GM21576 (cell line): ENCODE measurements at regions not wholly inside any gene's neighbourhood (a gene's known extent, or its start where the extent isn't known, plus 50 kb on each side); places are given as distances from the start of the nearest gene placed in this dataset.
"Not testable (repeated sequence)": the region's sequence is repeated elsewhere in the genome, so short reads cannot be mapped to it uniquely, and the experiment has no call there.

Experiments
- ATAC-seq: cut with Tn5 transposase; IDR thresholded peaks from one replicate; pipeline ENCODE4 v1.9.1; 2021; ENCODE audit warnings: mild to moderate bottlenecking, moderate library complexity; ENCODE audit not compliant: unreplicated experiment

DNA sequence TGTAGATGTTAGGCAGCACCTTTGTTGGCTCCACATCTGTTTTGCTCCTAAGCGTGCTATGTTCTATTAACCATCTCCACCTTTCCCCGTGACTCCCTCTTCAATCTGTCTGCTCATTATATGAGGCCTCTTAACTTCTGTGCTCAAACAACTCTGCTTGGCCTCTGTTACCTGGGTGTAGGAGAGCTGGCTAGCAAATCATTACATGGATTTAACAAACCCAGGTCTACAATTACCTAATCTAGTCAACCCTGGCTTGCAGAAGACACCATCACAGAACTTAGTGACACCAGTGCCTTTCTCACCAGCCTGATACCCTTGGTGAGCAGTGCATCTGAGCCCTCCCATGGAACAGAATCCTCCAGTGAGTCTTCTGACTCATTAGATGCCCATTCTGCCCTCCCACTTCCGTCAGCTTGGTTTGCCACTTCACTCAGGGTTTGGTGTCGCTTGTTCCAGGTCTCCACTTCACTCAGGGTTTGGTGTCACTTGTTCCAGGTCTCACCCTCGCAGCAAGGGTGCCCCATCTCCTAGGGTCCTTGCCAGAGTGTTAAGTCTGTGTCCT is 92.0 kb upstream of the KIF26B start:
- ATAC-seq, result no peak

DNA sequence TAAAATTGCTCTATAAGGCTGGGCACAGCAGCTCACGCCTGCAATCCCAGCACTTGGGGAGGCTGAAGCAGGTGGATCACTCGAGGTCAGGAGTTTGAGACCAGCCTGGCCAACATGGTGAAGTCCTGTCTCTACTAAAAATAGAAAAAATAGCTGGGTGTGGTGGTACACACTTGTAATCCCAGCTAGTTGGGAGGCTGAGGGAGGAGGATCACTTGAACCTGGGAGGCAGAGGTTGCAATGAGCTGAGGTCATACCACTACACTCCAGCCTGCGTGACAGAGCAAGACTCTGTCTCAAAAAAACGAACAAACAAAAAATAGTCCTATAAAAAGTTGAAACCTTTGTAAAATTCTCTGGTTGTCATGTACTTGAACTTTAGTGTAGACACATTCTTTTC is 93.0 kb upstream of the KIF26B start:
- not testable (repeated sequence) for ATAC-seq

DNA sequence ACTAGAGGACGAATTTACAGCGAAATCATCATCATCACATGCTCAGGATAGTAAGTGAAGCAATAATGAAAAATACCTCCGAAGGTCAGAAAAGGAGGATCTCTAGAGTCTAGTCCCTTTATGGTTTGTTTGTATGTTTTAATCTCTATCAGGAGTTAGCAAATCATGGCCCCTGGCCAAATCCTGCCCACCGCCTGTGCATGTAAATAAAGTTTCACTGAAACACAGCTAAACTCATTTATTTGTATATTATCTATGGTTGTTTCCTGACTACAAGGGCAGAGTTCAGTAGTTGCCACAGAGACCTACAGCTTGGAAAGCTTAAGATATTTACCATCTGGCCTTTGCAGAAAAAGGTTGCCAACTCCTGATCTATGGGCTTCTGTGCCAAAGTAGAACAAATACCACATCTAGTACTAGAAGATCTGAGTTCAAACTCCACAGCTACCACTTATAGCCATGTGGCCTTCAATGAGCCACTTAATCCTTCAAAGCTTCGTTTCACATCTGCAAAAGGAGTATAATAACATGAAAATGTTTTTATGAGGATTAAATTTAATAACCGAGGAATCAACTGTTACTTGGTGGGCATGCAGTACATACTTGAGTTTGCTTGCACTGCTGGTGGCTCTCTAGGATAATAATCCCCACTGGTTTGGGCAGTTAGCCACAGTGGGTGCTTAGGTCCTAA is 94.0 kb upstream of the KIF26B start:
- ATAC-seq, result no peak

DNA sequence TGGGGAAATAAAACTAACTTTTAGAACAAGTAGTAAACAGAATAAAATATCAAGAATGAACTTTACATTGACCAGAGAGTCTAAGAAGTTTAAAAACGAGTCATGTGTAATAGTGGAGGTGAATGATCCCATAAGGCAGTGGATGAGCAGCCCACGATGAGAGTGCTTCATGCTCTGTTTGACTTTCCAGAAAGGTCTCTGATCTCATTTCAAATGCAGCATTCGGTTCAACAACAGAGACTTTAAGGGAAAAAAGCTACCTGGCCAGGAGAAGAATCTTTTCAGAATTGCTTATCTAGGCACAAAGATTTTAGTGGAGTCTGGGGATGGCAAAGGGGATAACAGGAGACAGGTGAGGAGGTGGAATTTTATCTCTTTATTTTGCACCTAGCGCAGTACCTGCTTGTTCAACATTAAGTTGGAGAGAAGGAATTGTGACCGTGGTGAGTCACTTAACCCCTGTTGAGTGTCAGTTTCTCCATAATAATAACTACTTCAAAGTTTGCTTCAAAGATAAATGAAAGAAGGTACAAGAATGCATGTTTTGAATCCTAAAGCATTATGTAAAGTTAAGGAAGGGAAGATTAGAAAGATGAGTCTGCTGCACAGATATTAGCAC is 94.9 kb upstream of the KIF26B start:
- no peak for ATAC-seq

DNA sequence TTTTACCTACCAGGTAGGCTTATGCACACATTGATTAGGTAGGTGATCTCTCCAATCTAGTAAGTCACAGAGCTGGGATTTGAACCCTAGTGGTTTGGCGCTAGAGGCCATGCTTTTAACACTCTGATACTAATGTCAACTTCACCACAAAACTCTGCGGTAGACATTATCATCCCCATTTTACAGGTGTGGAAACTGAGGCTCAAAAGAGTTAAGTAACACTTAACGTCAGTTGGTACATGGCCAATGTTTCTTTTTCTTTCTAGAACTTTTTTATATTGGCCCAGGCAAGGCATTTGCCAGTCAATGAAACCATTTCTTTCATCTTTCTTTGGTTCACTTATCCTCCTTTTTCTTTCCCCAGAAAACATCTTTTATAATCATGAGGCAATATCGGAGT is 95.9 kb upstream of the KIF26B start:
- ATAC-seq, result no peak

DNA sequence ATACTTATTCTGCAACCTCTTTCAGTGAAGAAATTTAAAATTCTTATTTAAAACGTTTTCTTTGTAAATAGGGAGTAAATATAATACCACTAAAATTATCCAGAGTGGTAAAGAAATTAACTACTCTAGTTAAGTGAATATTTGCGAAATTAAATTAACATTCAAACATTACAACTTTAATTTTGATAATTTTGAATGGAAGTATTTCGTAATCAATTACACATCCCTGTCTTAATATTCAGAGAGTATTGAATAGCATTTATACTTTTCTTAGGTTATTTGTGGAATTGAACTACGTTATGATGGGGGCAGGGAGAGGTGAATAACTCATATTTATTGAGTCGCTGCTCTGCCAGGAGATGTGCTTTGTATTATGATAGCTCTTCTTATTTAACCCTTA is 96.3 kb upstream of the KIF26B start:
- ATAC-seq, result no peak

DNA sequence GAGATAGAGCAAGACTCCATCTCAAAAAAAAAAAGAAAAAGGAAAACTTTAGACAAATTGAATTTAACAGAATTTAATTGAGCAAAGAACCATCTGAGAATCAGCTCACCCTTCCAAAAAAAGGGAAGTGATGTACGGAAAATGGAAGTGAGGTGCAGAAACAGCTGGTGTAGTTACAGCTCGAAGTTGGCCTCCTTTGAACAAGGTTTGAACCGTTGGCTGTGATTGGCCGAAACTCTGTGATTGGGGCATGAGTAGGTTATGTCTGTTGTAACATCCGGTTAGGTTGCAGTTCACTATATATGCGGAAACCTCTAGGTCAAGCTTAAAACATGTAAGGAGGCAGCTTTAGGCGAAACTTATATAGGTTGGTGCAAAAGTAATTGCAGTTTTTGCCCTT is 97.9 kb upstream of the KIF26B start:
- ATAC-seq, result no peak

DNA sequence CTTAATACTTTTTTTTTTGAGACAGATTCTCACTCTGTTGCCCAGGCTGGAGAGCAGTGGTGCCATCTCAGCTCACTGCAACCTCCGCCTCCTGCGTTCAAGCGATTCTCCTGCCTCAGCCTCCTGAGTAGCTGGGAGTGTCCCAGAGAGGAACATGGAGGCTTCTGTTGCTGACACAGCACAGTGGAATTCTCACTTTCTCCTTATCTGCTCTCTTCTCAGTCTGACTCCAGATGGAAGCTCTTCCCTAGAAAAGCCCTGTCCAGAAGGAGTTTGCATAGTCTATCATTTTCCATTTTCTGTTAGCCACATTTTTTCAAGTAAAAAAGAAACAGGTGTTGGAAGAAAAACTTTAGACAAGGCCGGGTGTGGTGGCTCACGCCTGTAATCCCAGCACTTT is 98.5 kb upstream of the KIF26B start:
- not testable (repeated sequence) for ATAC-seq

DNA sequence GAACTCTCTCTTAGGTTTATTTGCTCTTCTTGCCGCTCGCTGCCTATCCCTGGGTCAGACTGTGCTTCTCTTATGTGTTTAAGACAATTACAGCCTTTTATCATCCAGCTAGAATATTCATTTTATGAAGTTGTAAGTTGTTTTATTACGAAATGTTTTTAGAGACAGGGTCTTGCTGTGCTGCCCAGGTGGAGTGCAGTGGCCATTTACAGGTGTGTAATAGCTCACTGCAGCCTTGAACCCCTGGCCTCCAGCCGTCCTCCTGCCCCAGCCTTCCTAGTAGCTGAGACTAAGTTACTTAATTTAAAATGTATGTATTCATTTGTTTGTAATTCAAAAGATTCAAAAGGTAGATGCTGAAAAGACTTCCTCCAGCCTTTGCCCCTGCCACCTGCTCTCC is 99.0 kb upstream of the KIF26B start:
- no peak for ATAC-seq

DNA sequence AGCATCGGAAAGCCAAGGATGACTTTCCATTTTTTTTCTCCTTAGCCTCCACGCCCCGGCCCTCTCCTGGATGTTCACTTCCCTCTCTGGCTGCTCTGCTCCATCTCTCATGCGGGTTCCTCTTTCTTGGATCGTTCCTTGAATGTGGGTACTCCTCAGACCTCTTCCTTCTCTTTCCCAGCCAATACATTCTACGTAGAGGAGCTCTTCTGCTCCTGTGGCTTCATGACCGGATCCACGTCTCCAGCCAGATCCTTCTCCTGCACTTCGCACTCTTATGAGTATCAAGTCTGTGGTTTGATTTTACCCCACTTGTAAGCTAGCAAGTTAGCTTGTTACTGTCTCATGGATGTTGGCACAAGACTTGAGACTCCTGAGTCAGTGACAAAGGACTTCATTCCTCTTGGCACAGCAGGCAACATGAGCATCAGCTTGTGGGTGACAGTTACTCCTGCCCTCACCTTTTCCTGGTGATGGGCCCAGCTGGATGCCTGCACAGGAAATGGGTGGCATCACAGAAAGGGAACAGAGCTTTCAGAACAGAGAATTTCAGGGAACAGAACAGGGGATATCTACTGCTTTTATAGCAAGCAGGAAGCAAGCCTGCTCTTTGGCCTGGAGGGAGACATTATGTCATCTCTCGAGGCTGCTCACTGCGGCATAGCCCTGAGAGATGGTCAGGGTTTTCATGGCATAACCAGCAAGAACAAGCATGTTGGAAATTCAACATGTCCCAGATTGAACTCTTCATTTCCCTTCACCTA is 100.1 kb upstream of the KIF26B start:
- ATAC-seq, result no peak

DNA sequence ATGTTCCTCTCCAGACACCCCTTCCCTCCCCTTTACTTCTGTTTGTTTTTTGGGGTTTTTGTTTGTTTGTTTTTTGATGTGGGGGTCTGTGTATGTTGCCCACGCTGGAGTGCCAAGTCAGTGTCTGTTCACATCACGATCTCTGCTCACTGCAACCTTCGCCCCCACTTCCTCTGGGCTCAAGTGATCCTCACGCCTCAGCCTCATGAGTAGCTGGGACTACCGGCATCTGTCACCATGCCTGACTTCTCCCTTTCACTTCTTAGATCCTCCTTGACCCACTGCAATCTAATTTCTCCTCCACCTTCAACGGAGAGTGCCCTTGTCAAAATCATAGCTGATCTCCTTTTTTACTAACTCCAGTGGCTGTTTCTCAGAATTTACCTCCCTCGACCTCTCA is 100.7 kb upstream of the KIF26B start:
- no peak for ATAC-seq

DNA sequence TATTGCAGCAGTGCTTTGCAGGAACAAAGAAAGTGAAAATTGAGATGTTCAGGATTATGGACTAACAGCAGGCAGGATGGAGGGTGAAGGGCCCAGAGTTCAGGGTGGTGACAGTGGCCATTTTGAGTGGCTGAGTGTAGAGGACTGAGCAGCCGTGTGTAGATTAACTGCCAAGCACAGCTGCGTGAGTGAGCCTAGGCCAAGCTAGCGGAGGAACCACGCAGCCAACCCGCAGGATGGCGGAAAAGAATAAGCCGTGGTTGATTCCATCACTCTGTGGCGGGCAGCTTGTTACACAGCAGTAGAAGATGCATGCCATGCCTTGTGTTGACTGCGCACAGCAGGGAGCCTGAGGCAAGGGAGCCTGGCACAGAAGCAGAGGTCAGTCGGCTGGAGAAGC is 102.5 kb upstream of the KIF26B start:
- no peak for ATAC-seq

DNA sequence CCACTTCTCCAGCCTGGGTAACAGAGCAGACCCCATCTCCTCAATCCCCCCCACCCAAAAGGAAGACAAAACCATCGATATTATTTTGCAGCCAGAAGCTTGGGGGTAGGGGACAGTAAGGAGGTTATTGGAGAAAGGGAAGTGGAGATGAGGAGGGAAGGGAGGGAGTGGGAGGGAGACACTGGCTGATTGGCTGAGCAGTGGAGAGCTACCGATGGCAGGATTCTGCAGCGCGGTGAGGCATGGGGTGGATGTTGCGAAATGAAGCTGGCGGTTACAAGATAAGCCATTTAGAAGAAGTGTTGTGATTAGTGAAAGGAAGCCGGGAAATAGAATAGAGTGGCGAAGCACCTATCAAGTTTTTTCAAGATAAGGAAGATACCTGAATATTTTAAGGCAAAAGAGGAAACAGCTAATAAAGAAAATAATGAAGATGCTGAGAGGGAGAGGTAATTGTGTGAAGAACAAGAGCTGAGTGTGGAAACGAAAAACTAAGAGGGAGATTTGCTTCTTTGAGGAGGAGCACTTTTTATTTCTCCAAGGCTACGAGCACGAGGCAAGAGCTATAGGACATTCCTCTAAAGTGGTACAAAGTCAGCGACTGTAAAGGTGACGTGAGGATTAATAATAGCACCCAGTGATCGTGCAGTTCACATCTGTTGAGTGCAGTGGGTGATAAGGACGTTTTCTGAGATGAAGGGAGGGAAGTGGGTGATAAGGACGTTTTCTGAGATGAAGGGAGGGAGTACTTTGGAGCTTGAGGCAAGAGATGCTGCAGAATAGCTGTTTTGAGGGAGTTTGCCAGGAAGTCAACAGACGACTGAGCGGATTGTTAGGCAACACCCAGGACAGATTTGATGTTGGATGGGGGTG is 103.2 kb upstream of the KIF26B start:
- ATAC-seq, result no peak

DNA sequence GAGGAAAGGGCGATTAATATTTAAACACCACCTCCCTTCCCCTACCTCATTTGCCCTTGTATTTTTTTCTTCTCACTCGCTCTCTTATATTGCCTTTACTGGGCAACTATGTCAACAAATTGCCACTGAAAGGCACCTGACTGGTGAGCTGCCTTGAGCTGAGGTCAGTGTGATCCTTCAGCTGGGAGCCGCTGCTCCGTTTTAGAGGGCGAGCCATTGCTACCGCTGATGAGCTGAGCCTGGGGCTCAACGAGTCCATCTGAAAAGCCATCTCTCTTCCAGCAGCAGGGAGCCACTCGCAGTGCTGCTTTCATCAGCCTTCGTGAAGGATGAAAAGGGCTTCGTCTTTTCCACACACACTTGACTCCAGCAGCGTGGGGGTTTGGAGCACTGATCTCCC is 108.0 kb upstream of the KIF26B start:
- no peak for ATAC-seq

DNA sequence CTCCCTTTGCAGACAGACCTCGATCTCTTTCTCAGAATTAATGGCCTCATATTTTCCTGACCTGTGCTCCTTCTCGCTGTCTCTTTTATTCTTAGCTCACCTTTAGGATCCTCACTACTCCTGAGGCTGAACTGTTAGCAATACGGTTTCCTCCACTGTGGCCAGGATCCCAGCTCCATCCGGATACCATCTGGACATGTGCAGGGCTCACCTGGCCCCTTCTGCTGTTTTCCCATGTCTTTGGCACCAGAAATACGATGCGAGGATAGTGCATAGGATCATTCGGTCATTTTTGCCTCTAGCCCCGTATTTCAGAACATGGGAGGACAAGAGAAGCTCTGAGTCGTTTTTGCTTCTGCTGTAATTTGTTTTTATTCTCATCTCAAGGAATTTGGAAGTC is 108.5 kb upstream of the KIF26B start:
- no peak for ATAC-seq

DNA sequence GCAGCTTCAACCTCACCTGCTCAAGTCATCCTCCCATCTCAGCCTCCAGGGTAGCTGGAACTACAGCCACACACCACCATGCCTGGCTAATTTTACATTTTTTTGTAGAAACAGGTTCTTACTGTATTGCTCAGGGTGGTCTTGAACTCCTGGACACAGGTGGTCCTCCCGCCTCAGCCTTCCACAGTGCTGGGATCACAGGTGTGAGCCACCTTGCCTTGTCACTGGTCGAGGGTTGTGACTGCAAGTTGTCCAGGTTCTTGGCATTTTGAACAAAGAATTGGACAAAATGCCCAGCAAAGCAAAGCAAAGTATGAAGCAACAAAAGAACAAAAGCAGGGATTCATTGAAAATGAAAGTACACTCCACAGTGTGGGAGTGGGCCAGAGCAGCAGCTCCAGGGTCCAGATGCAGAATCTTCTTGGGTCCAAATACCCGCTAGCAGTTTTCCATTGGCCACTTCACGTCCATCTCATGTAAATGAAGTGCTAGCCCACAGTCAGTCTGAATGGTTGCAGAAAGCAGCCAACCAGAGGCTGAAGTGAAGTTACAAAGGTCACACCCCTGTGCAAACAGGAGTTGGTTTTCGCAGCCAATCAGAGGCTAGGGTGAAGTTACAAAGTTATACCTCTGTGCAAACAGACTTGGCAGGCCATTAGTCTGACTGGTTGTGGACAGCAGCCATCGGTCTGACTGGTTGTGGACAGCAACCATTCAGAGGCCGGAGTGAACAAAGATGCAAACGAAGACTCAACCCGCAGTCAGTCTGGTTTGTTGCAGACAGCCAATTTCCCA is 109.5 kb upstream of the KIF26B start:
- no peak for ATAC-seq

DNA sequence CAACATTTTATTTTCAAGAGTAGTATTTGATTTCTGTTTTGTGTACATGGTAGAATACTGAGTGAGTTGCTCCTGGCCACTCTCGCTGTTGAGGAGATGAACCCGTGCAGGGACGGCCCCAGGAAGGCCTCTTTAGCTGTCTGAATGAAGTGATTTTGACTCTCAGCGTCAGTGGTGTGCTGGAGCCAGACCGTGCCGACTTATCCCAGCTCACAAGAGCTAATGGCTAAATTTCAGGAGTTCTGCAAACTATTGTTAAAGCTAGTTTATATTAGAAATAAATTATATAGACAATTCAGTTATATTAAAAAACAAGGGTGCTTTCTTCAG is 111.2 kb upstream of the KIF26B start:
- ATAC-seq, result no peak

DNA sequence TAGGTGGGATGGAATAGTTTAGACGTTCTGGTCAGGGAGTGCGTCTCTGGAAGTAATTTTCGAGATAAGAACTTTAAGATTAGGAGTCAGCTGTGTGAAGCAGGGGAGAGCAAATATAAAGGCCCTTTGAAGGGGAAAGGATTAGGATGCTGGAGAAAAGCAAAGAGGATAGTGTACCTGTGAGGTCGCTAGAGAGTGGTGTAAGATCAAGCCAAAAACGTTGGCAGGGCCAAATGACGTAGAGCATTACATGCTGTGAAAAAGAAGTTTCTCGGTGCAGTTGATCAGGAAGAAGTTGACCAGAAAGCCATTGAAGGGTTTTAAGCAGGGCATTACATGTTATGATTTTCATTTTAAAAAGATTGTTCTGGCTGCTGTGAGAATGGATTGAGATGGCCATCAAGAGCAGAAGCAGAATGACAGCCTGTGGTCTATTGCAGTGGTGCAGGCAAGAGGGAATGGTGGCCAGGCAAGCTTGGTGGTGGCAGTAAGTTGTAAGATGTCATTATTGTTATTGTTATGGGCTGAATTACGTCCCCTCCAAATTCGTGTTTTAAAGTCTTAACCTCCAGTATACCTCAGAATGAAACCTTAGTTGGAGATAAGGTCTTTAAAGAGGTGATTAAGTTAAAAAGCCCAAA is 113.6 kb upstream of the KIF26B start:
- no peak for ATAC-seq

DNA sequence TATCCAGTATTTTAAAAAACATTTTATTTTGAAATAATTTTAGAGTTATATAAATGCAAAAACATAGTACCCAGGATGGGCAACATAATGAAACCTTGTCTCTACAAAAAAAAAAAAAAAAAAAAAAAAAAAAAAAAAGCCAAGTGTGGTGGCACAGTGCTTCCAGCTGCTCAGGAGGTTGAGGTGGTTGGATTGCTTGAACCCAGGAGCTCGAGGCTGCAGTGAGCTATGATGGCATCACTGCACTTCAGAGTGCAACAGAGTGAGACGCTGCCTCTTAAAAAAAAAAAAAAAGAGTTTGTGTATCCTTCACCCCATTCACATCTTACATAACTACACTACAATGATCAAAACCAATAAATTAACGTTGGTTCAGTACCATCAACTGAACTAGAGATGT is 115.6 kb upstream of the KIF26B start:
- ATAC-seq, result no peak

DNA sequence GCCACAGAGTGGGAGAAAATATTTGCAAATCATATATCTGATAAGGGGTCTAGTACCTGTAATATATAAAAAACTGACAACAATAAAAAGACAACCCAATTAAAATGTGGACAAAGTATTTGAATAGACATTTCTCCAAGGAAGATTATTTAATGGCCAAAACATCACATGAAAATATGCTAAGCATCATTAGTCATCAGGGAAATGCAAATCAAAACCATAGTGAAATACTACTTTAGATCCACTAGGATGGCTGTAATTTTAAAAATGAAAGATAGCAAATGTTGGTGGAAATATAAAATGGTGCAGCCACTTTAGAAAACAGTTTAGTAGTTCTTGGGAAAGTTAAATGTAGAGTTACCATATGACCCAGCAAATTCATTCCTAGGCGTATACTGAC is 118.7 kb upstream of the KIF26B start:
- ATAC-seq, result no peak
